Skin epidermis (tissue), 12 donors: ENCODE measurements at regions not wholly inside any gene's neighbourhood (a gene's known extent, or its start where the extent isn't known, plus 50 kb on each side); places are given as distances from the start of the nearest gene placed in this dataset.
"Not testable (repeated sequence)": the region's sequence is repeated elsewhere in the genome, so short reads cannot be mapped to it uniquely, and the experiment has no call there.

ENCODE experiments used
- H3K27ac ChIP-seq, 21 experiments: fragments of 200-600 bp; sonication (generic) in 11 of 21; one replicate each; pipeline ENCODE4 v1.5.0; 2020; ENCODE audit warnings: mild to moderate bottlenecking in 3 of 21, inconsistent platforms in 2 of 21, moderate library complexity in 2 of 21
- H3K4me3 ChIP-seq, 7 experiments: fragments of 200-600 bp; sonication (generic) in 2 of 7; one replicate each; pipeline ENCODE4 v1.5.0; 2020; ENCODE audit warnings: inconsistent platforms in 2 of 7, mild to moderate bottlenecking in 2 of 7, moderate library complexity in 1 of 7

DNA sequence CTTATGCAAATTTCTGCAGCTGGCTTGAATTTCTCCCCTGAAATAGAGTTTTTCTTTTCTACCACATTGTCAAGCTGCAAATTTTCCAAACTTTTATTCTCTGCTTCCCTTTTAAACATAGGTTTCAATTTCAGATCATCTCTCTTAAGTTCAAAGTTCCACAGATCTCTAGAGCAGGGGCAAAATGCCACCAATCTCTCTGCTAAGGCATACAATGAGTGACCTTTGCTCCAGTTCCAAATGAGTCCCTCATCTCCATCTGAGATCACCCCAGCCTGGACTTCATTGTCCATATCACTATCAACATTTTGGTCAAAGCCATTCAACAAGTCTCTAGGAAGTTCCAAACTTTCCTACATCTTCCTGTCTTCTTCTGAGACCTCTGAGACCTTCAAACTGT, 62.3 kb upstream of the DCLK2 start:
- not testable (repeated sequence) for H3K27ac ChIP-seq

DNA sequence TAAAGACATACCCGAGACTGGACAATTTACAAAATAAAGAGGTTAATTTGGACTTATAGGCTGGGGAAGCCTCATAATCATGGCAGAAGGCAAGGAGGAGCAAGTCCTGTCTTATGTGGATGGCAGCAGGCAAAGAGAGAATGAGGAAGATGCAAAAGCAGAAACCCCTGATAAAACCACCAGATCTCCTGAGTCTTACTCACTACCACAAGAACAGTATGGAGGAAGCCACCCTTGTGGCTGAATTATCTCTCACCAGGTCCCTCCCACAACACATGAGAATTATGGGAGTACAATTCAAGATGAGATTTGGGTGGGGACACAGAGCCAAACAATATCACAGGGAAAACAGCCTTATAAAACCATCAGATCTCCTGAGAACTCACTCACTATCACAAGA, 61.6 kb upstream of the DCLK2 start:
- H3K27ac ChIP-seq, H3K4me3 ChIP-seq: not testable (repeated sequence)

More for the DNA sequence above, 62.3 kb upstream of the DCLK2 start:
- H3K4me3 ChIP-seq, result not testable (repeated sequence)

DNA sequence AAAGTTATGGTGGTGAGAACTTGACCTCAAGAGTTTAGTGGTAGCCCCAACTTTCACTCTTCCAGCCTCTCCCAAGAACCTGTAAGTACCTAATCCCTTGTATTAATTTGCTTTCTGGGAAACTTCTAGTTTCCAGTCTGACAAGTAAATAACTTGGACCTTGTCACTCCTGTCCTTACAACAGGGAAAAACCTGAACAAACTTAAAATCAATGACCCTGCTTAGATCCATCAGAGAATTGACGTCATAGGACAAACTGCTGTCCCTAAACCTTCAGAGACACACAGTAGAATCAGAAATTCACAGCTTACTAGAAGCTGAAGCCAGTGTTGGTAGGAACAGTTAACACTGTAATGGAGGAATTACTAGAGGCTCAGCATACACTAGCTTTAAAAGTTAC, 60.0 kb upstream of the DCLK2 start:
- no peak overlapping the region for H3K27ac ChIP-seq
- H3K4me3 ChIP-seq, result no peak overlapping the region

DNA sequence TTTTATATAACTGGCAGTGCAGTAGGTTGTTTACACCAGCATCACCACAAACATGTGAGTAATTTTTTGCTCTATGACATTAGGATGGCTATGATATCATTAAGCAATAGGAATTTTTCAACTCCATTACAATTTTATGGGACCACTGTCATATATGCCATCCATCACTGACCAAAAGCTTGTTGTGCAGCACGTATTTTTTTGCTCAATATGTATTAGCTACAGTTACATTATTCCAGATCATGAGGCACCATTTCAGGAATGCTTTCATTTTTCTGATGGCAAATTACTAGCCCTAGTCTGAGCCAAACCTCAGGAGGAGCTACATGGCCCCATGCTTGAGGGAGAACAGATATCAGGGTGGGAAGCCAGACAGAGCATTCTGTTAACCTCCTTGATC, 56.8 kb upstream of the DCLK2 start:
- Histone ChIP-seq H3K4me3 (no peak overlapping the region), H3K27ac (no peak overlapping the region)

DNA sequence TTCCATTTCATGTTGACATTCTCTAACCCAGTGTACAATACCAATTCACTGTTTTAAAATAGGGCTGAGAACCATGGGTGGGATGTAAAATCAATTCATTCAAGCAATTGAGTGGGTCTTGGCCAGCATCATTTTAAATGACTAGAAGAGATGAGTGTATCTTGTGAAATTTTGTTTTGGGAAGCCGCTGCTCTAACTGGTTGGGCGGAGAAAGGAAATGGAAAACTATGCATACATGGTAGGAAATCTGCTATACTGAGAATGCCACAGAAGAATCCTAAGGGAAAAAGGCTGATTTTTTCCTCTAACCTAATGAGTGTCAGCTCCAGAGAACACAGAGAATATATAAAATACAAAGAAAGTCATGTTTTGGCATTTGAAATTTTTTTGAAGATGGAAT, 54.8 kb upstream of the DCLK2 start:
- no peak overlapping the region for H3K4me3 ChIP-seq
- no peak overlapping the region for H3K27ac ChIP-seq

DNA sequence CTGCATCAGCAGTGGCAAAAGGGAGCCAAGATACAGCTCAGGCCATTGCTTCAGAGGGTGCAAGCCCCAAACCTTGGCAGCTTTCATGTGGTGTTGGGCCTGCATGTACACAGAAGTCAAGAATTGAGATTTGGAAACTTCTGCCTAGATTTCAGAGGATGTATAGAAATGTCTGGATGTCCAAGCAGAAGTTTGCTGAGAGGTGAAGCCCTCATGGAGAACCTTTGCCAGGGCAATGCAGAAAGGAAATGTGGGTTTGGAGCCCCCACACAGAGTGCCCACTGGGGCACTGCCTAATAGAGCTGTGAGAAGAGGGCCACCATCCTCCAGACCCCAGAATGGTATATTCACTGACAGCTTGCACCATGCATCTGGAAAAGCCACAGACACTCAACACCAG, 51.3 kb upstream of the DCLK2 start:
- not testable (repeated sequence) for H3K4me3 ChIP-seq, H3K27ac ChIP-seq
